RWPE1 (cell line): ENCODE measurements at regions not wholly inside any gene's neighbourhood (a gene's known extent, or its start where the extent isn't known, plus 50 kb on each side); places are given as distances from the start of the nearest gene placed in this dataset.
A peak's percentile ranks its signal among the peaks of the same experiment; 100 is the strongest.

ENCODE experiments used
- CTCF ChIA-PET: fragments of 350-600 bp; sonication (Branson Sonifier 250); formaldehyde crosslinking; extraction: SDS; loops from one replicate; lab custom pipeline; 2021; lab: Yijun Ruan, JAX
- POLR2A ChIA-PET: fragments of 400-600 bp; formaldehyde crosslinking; extraction: SDS; loops from one replicate; lab custom pipeline; 2020; ENCODE audit warnings: antibody characterized with exemption; ENCODE audit not compliant: low non-redundant PET; lab: Yijun Ruan, JAX
- DNase-seq: peaks from one replicate; pipeline ENCODE4 v3.0.0; 2012; ENCODE audit warnings: low spot score
- H3K27ac ChIP-seq: fragments of 450-650 bp; 2 replicates; pipeline ENCODE4 v1.5.1; 2017
- CTCF ChIP-seq: fragments of 450-650 bp; conservative IDR thresholded peaks from 2 replicates; pipeline ENCODE4 v1.5.1; 2017; ENCODE audit warnings: low read depth, mild to moderate bottlenecking

GRCh38 chr2:19772981-19773380 is 128.8 kb downstream of the TTC32 start:
- DNase-seq, result no peak
- POLR2A ChIA-PET, result no interaction called here
- H3K27ac ChIP-seq, result no peak overlapping the region
- CTCF ChIA-PET, result interaction anchor here (0.6 to 0.7 kb wide), 2 partner anchors 68 to 664 kb away, joined by 3 to 9 read pairs; no protein-coding TSS in a partner anchor
- no peak for TF ChIP-seq CTCF

DNA sequence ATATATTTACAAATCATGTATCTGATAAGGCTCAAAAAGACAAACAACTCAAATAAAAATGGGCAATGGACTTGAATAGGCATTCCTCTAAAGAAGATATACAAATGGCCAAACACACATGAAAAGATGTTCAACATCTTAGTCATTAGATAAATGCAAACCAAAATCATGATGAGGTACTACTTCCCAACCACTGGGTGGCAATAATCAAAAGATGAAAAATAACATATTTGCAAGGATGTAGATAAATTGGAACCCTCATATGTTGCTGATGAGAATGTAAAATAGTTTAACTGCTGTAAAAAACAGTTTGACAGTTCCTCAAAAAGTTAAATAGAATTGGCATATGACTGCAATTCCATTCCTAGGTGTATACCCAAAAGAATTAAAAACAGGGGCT is 132.3 kb downstream of the TTC32 start:
- POLR2A ChIA-PET, result no interaction called here
- CTCF ChIA-PET, result no interaction called here
- peak; percentile 39 for DNase-seq
- peak; percentile 34 for TF ChIP-seq CTCF
- no peak overlapping the region for H3K27ac ChIP-seq

- ChIA-PET CTCF (interaction anchor here (0.7 kb wide), 1 partner anchor 13 kb away, joined by 4 read pairs; no protein-coding TSS in a partner anchor), POLR2A (no interaction called here)
- no peak overlapping the region for H3K27ac ChIP-seq
- no peak for DNase-seq
- no peak for TF ChIP-seq CTCF
These were observed 133.9 kb downstream of the TTC32 start for GRCh38 chr2:19767899-19768298.

DNA sequence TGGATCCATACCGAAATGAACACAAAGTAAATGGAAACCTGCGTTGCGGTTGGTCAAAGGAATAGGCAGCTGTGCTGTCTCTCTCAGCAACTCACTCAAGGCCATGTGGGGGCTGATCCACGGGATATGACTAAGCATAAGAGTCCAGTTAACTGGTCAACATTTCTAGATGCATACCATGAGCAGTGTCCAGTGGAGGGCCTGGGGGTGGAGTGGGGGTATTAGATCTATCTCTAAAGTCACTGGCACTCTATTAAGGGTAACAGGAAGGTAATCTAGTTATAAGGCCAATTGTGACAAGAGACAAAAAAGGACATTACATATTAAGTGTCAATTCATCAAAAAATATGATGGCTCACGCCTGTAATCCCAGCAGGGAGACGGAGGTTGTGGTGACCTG is 136.8 kb downstream of the TTC32 start:
- CTCF ChIA-PET, result no interaction called here
- POLR2A ChIA-PET, result no interaction called here
- TF ChIP-seq CTCF, result no peak
- no peak for DNase-seq
- H3K27ac ChIP-seq, result no peak overlapping the region

- POLR2A ChIA-PET, result no interaction called here
- no peak for DNase-seq
- CTCF ChIA-PET, result no interaction called here
- H3K27ac ChIP-seq, result no peak overlapping the region
- TF ChIP-seq CTCF, result no peak
These were observed 138.1 kb downstream of the TTC32 start for GRCh38 chr2:19763731-19764130.

DNA sequence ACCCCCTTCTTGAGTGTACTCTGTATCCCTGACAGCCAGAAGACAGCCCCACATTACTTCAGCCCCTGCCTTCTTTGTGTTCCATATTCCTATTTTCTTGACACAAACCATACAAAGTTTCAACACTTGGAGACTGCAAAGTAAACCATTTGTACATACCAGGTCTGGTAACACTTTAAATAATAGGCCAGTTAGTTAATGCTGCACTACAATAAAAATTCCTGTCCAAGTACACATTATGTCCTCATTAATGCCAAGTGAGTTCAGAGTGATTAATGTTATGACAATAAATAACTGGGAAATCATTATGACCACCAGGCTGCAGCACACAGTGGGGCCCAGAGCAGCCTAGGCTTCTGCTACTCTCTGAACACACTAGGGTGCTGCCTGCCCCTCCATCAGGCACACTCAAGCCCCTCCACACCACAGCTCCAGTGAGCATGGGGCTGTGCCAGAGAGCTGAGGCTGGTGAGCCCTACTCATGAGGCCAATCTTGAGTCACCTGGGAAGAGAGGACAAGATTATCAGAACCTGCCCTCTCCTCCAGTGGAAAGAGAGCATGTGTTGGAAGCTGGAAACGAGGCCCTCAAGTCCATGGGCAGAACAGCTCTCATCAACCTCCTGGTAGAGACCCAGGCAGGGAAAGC is 138.7 kb downstream of the TTC32 start:
- H3K27ac ChIP-seq, result no peak overlapping the region
- ChIA-PET CTCF (no interaction called here), POLR2A (no interaction called here)
- no peak for DNase-seq
- TF ChIP-seq CTCF, result no peak
